Brain pericyte (primary cell): ENCODE measurements at regions not wholly inside any gene's neighbourhood (a gene's known extent, or its start where the extent isn't known, plus 50 kb on each side); places are given as distances from the start of the nearest gene placed in this dataset.

Source experiments
- DNase-seq: peaks from one replicate; pipeline ENCODE4 v3.0.0-alpha.2; 2012; ENCODE audit warnings: low read depth, low spot score

GRCh38 chr13:73757481-73758233 is 376.5 kb downstream of the KLF12 start:
- DNase-seq = no peak

- DNase-seq = peak; percentile 42
These were observed 379.4 kb downstream of the KLF12 start for GRCh38 chr13:73754727-73755292.

GRCh38 chr13:73754241-73754640 is 380.0 kb downstream of the KLF12 start:
- no peak for DNase-seq

GRCh38 chr13:73751290-73751689 is 382.9 kb downstream of the KLF12 start:
- DNase-seq = no peak

GRCh38 chr13:73748404-73748803 is 385.8 kb downstream of the KLF12 start:
- no peak for DNase-seq

GRCh38 chr13:73745190-73745589 is 389.0 kb downstream of the KLF12 start:
- DNase-seq = no peak

GRCh38 chr13:73742982-73743381 is 391.2 kb downstream of the KLF12 start:
- no peak for DNase-seq

GRCh38 chr13:73741742-73742141 is 392.5 kb downstream of the KLF12 start:
- no peak for DNase-seq

GRCh38 chr13:73741111-73741510 is 393.1 kb downstream of the KLF12 start:
- DNase-seq = no peak

- DNase-seq = no peak
These were observed 393.5 kb downstream of the KLF12 start for GRCh38 chr13:73740666-73741065.

- DNase-seq = no peak
These were observed 394.8 kb downstream of the KLF12 start for GRCh38 chr13:73739394-73739793.

- DNase-seq = no peak
These were observed 395.6 kb downstream of the KLF12 start for GRCh38 chr13:73738626-73739025.

- no peak for DNase-seq
These were observed 397.0 kb downstream of the KLF12 start for GRCh38 chr13:73737214-73737613.

GRCh38 chr13:73733706-73734105 is 400.5 kb downstream of the KLF12 start:
- DNase-seq = no peak

GRCh38 chr13:73732350-73732749 is 401.9 kb downstream of the KLF12 start:
- no peak for DNase-seq

- no peak for DNase-seq
These were observed 402.6 kb downstream of the KLF12 start for GRCh38 chr13:73731564-73731963.

GRCh38 chr13:73730014-73730413 is 404.2 kb downstream of the KLF12 start:
- DNase-seq = no peak

- no peak for DNase-seq
These were observed 405.2 kb downstream of the KLF12 start for GRCh38 chr13:73729046-73729445.

GRCh38 chr13:73722120-73722519 is 412.1 kb downstream of the KLF12 start:
- no peak for DNase-seq

GRCh38 chr13:73721571-73721970 is 412.6 kb downstream of the KLF12 start:
- DNase-seq = no peak

- DNase-seq = no peak
These were observed 413.9 kb downstream of the KLF12 start for GRCh38 chr13:73720216-73720840.

GRCh38 chr13:73718246-73718645 is 416.0 kb downstream of the KLF12 start:
- no peak for DNase-seq

- DNase-seq = no peak
These were observed 416.6 kb downstream of the KLF12 start for GRCh38 chr13:73717632-73718031.
